Stomach (tissue), 8 donors: ENCODE measurements at regions not wholly inside any gene's neighbourhood (a gene's known extent, or its start where the extent isn't known, plus 50 kb on each side); places are given as distances from the start of the nearest gene placed in this dataset.

Experiments
- DNase-seq, 2 donors: peaks; one replicate each; pipeline versions ENCODE4 v3.0.0 to v3.0.0-alpha.2; 2013 to 2019
- H3K27ac ChIP-seq, 5 donors: fragments of 200-600 bp in 4 of 5; sonication (generic) in 4 of 5; one replicate each; pipeline ENCODE4 v1.5.1; 2013 to 2019; ENCODE audit warnings: mild to moderate bottlenecking in 1 of 5, moderate library complexity in 1 of 5
- H3K27me3 ChIP-seq, 3 donors: fragments of 200-600 bp; sonication (generic); one replicate each; pipeline ENCODE4 v1.5.1; 2017 to 2019; ENCODE audit warnings: mixed run types in 1 of 3
- H3K36me3 ChIP-seq, 4 donors: fragments of 200-600 bp; sonication (generic); 1 replicate in 3 of 4; 2 replicates in 1 of 4; pipeline ENCODE4 v1.5.1; 2016 to 2019
- H3K4me1 ChIP-seq, 4 donors: fragments of 200-600 bp; sonication (generic); one replicate each; pipeline ENCODE4 v1.5.1; 2016 to 2019
- H3K4me3 ChIP-seq, 4 donors: fragments of 200-600 bp; sonication (generic) in 3 of 4; one replicate each; pipeline ENCODE4 v1.5.1; 2016 to 2019; ENCODE audit warnings: mild to moderate bottlenecking in 1 of 4
- H3K9me3 ChIP-seq, 4 donors: fragments of 200-600 bp; sonication (generic); one replicate each; pipeline ENCODE4 v1.5.1; 2016 to 2019
- CTCF ChIP-seq, 7 experiments: fragments of 450-650 bp in 4 of 7; fragments of 200-600 bp in 3 of 7; sonication (generic) in 3 of 7; IDR thresholded peaks; one replicate each; pipeline ENCODE4 v1.5.1; 2016 to 2019; ENCODE audit warnings: antibody characterized with exemption in 7 of 7, control low read depth in 2 of 7, mild to moderate bottlenecking in 1 of 7
- EP300 ChIP-seq: sonication (generic); formaldehyde crosslinking; IDR thresholded peaks from one replicate; pipeline ENCODE4 v1.6.1; 2017; ENCODE audit warnings: antibody characterized with exemption
- POLR2A ChIP-seq, 4 donors: fragments of 450-650 bp; IDR thresholded peaks; one replicate each; pipeline ENCODE4 v1.6.1; 2016; ENCODE audit warnings: antibody characterized with exemption in 4 of 4, control low read depth in 2 of 4, mild to moderate bottlenecking in 1 of 4, moderate library complexity in 1 of 4
- POLR2AphosphoS5 ChIP-seq, 3 donors: sonication (generic); formaldehyde crosslinking; IDR thresholded peaks; one replicate each; pipeline ENCODE4 v1.6.1; 2016; ENCODE audit warnings: antibody characterized with exemption in 3 of 3
- WGBS, 5 donors: extraction: QIAGEN DNeasy Blood & Tissue Kit in 3 of 5; methylation state at CpG; one replicate each; pipeline versions ENCODE4 v1.1.5 to v1.1.7; 2013 to 2018; 5-methylcytosine and 5-hydroxymethylcytosine counted together
- intact Hi-C: fragments of 100-400 bp; cut with DNase I; formaldehyde crosslinking; loops from one replicate; pipeline ENCODE4 v1.15.1; 2023; ENCODE audit warnings: low total_unique reads
- donor health status: healthy with polysubstance abuse.
- donor health status: Bipolar disorder and iron deficiency.
- donor health status: healthy.

DNA sequence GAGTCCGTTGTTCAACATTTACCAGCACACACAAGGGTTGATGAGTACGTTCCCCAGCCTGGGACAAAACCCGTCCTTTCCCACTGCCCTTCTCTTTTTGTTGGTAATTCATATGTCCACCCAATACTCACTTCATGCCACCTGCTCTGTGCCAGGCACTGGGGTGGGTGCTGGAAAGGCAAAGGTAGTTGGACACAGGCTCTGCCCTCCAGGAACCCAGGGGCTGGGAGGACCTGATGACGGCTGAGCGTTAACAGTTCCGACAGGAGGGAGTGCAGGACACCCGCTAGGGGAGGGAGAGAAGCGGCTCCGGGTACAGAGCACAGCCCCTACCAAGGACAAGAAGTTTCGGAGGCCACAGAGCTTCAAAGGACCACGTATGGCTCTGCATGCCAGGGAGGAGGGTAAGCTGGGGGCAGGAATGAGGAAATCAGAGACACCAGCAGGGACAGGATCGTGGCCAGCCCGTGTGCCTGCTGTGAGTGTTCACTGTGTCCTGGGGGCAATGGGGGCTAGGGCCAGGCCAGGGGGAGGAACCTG lies 134.1 kb upstream of the GPC1 start:
- Histone ChIP-seq H3K9me3 (no peaks in the 10 kb centered on the region), H3K27me3 (peaks cover 0 to 12% (median 6%) of the 10 kb centered on the region in 3 donors), H3K27ac (no peak overlapping the region), H3K4me3 (no peak overlapping the region), H3K4me1 (no peaks in the 10 kb centered on the region), H3K36me3 (no peaks in the 10 kb centered on the region)
- no peak for DNase-seq
- 82 to 90% (median 87%) methylated on average over 12 to 13 of the region's 13 CpGs for WGBS, 5 donors
- intact Hi-C loops: no loop called here
- no peak for TF ChIP-seq EP300
- no peak for TF ChIP-seq POLR2AphosphoS5 (IDR thresholded peaks at IDR 0.05)
- TF ChIP-seq CTCF (IDR thresholded peaks at IDR 0.05): no peak
- TF ChIP-seq POLR2A (IDR thresholded peaks at IDR 0.05): no peak

DNA sequence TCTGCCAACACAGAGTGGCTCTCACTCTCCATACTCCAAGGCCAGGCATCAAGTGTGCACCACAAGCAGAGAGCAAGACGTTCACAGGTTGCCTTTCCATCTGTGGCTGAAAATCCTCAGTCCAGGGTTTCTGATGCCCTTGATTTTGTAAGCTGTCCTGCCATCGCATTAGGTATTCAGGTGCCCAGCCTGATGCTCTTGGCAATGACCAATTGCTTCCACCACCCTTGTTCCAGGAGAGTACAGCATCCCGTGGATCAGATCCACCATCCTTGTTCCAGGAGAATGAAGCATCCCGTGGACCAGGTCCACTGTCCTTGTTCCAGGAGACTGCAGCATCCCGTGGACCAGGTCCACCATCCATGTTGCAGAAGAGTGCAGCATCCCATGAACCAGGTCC lies 133.4 kb upstream of the GPC1 start:
- Histone ChIP-seq H3K4me3 (no peak overlapping the region), H3K4me1 (no peaks in the 10 kb centered on the region), H3K9me3 (no peaks in the 10 kb centered on the region), H3K36me3 (no peaks in the 10 kb centered on the region), H3K27me3 (peaks cover 0 to 12% (median 6%) of the 10 kb centered on the region in 3 donors), H3K27ac (no peak overlapping the region)
- intact Hi-C loops: no loop called here
- TF ChIP-seq POLR2A (IDR thresholded peaks at IDR 0.05) (no peak), EP300 (no peak), CTCF (IDR thresholded peaks at IDR 0.05) (no peak), POLR2AphosphoS5 (IDR thresholded peaks at IDR 0.05) (no peak)
- DNase-seq: no peak
- 74 to 90% (median 87%) methylated on average over 5 of the region's 5 CpGs for WGBS, 5 donors

DNA sequence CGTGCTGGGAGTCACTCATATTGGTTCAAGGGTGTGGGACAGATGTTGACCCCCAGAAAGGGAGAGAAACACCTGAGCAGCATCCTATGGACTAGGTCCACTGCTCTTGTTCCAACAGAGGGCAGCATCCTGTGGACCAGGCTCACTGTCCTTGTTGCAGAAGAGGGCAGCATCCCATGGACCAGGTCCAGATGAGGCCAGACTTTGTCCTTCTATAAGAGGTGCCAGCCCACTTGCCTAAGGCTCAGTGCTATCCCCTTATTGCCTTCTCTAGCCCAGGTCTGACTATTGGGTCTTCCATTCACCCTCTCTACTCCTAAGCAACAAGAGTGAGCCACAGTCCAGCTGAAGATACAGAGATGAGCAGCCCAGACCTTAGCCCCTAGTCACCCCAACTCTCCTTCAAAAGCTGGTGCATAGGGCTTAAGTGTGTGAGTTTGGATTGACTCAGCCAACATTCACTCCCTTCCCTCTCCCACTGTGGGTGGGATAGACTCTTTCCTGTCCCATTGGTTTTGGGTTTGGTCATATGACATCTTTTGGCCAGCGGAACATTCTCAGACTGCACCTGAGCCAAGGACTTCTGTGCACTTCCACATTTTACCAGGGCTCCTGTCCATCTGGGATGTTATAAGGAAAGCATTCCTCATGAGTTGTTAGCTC lies 132.4 kb upstream of the GPC1 start:
- H3K36me3 ChIP-seq: no peaks in the 10 kb centered on the region
- no peaks in the 10 kb centered on the region for H3K9me3 ChIP-seq
- no peaks in the 10 kb centered on the region for H3K4me1 ChIP-seq
- DNase-seq: peak in 1 of 2 donors; percentile 23
- H3K27me3 ChIP-seq: peaks cover 0 to 12% (median 6%) of the 10 kb centered on the region in 3 donors
- intact Hi-C loops: no loop called here
- TF ChIP-seq POLR2A (IDR thresholded peaks at IDR 0.05) (no peak), POLR2AphosphoS5 (IDR thresholded peaks at IDR 0.05) (no peak), CTCF (IDR thresholded peaks at IDR 0.05) (no peak), EP300 (no peak)
- H3K27ac ChIP-seq: no peak overlapping the region
- 91 to 100% (median 100%) methylated on average over 1 of the region's 2 CpGs for WGBS, 5 donors
- no peak overlapping the region for H3K4me3 ChIP-seq

GRCh38 chr2:240303896-240304745 lies 131.3 kb upstream of the GPC1 start:
- Histone ChIP-seq H3K4me1 (no peaks in the 10 kb centered on the region), H3K27me3 (peaks cover 0 to 12% (median 6%) of the 10 kb centered on the region in 3 donors)
- DNase-seq: no peak

More at GRCh38 chr2:240303896-240304745, 131.3 kb upstream of the GPC1 start:
- Histone ChIP-seq H3K9me3 (no peaks in the 10 kb centered on the region), H3K36me3 (no peaks in the 10 kb centered on the region), H3K4me3 (no peak overlapping the region), H3K27ac (no peak overlapping the region)
- WGBS, 5 donors: 81 to 86% (median 84%) methylated on average over 15 to 25 of the region's 25 CpGs
- intact Hi-C loops: no loop called here
- TF ChIP-seq CTCF (IDR thresholded peaks at IDR 0.05) (no peak), POLR2AphosphoS5 (IDR thresholded peaks at IDR 0.05) (no peak), POLR2A (IDR thresholded peaks at IDR 0.05) (no peak), EP300 (no peak)
